Astrocyte of the hippocampus (primary cell): ENCODE measurements at regions not wholly inside any gene's neighbourhood (a gene's known extent, or its start where the extent isn't known, plus 50 kb on each side); places are given as distances from the start of the nearest gene placed in this dataset.
"Not testable (repeated sequence)": the region's sequence is repeated elsewhere in the genome, so short reads cannot be mapped to it uniquely, and the experiment has no call there.

Experiments
- DNase-seq: peaks from one replicate; pipeline ENCODE4 v3.0.0; 2011; ENCODE audit warnings: low read depth, low spot score

DNA sequence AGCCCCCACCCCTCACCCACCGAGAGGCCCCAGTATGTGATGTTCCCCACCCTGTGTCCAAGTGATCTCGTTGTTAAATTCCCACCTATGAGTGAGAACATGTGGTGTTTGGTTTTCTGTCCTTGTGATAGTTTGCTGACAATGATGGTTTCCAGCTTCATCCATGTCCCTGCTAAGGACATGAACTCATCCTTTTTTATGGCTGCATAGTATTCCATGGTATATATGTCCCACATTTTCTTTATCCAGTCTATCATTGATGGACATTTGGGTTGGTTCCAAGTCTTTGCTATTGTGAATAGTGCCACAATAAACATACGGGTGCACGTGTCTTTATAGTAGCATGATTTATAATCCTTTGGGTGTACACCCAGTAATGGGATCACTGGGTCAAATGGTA lies 79.2 kb downstream of the PXDC1 start:
- not testable (repeated sequence) for DNase-seq

DNA sequence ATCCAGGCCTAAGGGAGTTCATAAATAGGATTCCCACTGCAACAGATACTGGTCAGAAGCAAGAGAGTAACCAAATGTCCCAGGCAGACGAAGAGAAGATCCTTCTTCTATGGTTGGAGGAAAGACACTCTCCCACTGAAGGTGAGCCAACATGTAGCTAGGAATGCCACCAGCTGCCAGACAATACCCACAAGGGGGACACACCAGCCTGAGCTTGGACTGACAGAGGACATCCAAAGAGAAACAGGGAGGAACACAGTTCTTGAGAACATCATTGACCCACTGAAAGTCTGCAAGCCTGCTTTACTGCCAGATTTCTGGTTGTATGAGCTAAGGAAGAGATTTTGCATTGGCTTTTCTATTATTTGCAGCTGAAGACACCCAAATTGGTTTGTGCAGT lies 80.1 kb downstream of the PXDC1 start:
- DNase-seq, result no peak

DNA sequence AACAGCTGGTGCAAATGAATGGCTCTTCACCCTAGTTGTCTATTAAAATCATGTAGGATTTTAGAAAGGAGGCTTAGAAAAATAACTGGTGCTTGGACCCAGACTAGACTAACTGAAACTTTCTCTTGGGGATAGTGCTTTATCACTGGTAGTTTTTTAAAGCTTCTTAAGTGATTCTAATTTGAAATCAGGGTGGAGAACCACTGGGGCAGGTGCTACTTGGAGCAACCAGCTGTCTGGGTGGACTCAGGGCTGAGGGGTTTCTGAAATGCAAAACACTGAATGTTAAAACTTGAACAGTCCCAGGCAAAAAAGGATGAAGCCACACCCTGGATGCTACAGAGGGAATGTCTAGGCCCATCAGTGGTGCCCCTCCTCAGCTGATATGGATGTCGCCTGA lies 81.2 kb downstream of the PXDC1 start:
- DNase-seq, result no peak

DNA sequence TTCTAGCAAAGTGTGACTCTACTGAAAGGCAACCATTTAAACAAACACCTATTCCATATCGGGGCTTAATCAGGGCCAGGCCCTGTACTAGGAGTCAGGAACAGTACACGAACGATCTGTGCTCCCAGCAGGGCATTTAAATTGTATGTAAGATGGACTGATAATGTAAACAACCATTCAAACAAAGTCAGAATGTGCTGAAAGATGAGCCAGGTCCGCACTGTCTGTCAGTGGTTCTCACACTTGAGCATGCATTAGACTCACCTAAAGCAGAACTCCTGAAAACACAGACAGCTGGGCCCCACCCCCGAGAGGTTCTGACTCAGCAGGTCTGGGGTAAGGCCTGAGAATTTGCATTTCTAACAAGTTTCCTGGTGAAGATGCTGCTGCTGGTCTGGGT lies 81.6 kb downstream of the PXDC1 start:
- DNase-seq, result no peak

DNA sequence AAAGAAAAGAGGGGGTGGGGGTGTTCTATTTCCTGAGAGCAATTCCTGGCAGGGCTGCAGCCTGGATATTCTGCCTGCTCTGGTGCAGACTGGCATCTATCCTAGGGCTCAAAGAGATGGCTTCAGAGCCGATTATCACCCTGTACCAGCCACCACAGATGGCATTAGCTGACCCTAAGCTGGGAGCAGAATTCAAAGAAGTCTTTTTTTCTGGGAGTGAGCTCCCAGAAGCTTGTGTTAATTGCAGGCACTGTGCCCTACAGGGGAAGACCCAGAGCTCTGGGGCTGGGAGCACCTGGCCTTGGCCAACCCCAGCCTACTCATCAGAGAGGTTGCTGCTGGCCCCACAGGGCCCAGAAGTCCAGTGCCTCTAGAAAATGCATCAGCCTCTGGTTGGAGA lies 85.9 kb downstream of the PXDC1 start:
- DNase-seq, result no peak

DNA sequence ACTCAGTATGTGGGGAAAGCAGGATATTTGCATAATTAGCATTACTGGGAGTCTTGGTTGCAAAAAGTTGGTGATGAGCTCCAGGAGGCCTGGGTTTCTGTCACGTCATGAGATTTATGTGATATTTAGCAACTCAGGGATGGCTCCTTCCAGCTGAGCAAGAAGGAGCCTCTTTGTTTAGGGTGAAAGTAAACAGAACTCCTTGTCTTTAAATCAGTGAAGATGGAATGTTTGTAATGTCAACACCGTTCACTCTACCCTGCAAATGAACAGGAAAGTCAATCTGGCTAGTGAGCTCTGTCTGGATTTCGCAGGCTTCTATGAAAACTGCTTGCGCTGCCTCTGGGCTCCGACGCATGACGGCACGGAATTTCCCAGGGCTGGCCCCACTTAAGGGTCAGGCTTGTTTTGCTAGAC lies 86.9 kb downstream of the PXDC1 start:
- DNase-seq, result no peak

DNA sequence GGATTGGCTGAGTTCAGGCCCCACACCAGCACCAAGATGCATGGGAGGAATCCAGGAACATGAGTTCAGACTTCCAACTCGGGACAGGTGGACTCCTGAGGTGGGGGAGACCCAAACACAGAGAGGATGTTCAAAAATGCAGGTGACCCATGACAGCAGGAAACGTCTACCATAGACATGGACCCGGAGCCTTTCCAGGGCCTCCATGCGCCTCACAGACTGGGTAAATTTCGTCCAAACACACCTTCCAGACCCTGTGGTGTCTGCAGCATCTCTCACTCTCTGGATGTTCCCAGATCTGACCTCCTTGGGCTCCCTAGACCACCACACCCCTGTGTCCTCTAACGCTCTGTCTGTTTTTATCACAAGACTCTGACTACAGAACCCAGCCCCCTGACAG lies 87.7 kb downstream of the PXDC1 start:
- DNase-seq, result no peak

DNA sequence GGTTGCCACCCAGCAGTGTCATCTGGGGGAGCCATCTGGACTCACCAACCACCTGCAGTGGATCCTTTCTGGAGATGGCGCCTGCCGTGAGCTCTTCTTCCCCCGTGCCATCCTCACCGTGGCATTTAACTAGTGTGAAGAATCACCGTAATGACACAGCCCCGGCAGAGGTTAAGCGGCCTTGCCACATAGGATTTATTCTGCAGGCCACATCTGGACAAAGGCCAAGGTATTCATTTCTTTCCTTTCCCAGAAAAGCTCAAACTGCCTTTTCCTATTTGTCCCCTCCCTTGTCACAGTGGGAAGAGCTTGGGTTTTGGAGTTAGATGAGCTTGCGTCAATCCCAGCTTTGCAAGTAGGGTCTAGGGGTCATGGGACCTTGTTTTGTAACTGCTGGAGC lies 88.4 kb downstream of the PXDC1 start:
- DNase-seq, result no peak

DNA sequence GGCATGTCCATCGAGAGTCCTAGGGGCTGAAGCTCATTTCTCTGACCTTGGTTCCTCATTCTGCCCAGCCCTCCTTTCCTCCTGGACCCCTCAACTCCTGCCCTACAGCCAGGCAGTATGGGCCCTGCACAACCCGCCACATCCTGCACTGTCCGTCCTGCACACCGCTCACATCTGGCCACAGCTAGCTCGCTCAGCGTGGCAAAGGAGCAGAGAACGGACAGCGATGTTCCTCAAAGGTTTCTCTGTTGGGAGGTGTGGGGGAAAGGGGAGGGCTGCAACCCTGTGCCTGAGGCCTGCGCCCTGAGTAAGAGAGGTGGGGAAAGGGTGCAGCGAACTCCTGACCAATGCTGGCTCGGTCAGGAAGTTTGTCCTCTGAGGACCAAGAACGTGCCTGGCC lies 90.1 kb downstream of the PXDC1 start:
- DNase-seq, result no peak

DNA sequence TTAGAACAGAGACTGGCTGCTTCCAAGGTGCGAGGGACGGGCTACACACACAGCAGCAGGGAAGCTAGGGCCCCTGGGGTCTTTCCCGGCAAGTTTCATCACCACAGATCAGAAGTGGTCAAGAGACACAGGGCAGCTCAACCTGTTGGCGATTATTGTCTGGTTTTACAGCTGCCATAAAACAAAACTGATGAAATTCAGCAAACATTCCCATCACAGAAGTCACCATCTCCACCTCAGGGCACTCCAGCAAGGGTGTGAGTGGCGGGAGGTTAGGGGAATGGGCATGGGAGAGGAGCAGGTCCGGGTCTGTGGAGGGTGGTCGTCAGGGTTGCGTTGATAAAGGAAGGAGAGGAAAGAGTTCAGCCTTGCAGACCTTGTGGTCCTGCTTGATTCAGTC lies 91.0 kb downstream of the PXDC1 start:
- DNase-seq, result no peak

DNA sequence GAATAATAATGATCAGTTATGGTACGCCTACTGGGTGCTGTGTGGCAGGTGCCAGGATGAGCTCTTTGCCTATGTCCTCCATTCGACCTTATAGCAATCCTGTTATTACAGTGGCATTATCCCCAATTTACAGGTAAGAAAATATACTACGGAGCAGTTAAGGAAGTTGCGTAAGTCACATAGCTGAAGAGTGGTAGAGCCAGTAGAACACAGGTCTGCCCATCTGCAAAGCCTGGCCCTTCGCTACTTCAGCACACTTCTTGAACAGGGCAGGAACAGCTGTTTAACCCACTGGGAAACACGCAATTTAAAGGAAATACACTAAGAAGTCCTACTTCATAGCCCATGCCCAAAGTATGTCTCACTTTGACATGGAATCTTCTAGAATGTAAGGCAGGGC lies 91.8 kb downstream of the PXDC1 start:
- DNase-seq, result no peak

DNA sequence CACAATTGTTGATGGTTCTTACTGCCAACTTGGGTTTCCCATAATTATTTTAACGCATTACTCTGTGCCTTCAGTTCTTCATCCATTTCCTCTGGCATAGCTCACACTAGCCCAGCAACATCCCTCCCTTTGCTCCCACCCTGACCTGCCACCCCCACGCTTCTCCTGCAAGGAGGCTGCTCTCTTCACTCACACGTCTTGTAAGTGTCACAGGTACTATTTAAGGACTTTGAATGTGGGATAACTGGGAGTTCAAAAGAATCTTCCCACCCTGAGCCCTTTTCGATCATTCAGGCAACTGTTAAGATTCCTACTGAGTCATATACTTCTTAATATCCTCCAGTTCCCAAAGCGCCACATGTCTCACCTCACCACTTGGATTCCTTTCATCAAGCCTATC lies 95.4 kb downstream of the PXDC1 start:
- DNase-seq, result no peak

DNA sequence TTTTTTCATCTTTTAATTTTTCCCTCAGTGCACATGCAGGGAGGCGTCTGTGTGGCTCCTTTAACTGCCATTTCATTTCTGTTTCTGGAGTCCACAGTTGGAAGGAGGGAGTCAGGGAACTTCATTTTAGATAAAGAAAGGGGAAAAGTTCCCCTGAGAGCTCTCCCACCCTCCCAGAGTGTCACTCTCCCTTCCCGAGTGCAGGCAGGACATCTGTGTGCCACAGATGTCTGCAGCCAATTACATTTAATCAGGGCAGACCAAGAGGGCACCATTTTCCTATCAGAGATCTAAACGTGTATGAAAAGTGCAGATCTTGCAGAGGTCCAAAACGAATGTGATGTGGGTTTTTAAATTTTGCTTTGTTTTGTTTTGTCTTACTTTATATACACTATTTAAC lies 96.6 kb downstream of the PXDC1 start:
- no peak for DNase-seq

DNA sequence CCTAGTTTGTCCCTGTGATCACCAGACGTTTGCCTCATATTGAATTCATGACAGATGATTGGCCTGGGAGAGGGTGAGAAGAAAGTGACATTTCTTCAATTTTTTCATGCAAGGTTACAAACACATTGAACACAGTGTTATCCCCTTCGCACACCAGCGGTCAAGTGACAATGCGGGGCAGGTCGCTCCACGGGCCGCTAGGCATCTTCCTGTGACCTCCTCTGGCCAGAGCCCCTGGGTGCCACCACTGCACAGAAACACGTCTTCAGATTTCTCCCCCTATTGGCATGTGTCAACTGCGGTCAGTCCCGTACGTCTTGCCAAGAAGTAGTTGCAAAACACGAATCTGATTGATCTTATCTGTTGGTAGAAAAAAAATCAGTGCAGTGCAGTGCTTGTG lies 97.1 kb downstream of the PXDC1 start:
- no peak for DNase-seq

DNA sequence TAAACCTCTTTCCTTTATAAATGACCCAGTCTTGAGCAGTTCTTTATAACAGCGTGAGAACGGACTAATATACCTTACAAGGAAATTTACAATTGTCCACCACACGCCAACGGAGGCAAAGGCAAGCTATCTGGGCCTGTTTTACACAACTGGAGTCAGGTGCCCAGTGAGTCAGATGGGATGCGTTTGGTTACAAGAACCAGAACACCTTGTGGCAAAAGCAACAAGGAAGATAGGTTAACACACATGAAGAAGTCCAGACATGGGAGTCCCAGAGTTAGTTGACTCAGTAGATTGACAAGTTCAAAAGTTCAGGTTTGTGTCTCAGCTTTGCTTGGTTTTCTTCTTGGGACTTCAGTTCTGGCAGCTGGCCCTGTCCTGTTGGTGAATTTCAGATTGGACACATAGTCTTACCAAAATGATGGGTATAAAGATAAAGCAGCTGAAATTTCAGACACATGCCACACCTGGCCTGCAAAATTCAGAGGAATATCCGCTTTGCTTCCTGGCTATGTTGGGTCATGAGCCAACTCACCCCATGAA lies 97.9 kb downstream of the PXDC1 start:
- no peak for DNase-seq

DNA sequence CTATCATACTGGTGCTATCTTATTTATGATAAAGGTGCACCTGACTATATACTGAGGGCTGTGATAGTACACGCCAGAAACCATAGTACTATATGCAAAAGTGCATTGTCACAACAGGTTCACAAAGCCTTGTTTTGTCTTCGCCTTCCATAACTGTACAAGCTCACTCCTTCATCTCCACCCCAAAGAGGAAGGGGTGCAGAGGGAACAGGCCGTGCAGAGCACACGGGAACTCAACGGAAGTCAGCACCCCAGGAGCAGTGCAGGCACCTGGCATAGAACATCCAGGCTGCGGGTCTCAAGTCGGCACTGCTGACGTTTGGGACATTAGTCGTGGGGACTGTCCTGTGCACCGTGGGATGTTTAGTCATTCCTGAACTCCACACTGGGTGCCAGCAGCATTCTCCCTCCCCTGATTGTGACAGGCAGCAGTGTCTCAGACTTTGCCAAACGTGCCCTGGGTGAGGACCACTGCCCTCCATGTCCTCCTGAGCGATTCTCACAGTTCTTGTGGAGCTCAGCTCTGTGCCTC lies 99.7 kb downstream of the PXDC1 start:
- DNase-seq, result no peak

DNA sequence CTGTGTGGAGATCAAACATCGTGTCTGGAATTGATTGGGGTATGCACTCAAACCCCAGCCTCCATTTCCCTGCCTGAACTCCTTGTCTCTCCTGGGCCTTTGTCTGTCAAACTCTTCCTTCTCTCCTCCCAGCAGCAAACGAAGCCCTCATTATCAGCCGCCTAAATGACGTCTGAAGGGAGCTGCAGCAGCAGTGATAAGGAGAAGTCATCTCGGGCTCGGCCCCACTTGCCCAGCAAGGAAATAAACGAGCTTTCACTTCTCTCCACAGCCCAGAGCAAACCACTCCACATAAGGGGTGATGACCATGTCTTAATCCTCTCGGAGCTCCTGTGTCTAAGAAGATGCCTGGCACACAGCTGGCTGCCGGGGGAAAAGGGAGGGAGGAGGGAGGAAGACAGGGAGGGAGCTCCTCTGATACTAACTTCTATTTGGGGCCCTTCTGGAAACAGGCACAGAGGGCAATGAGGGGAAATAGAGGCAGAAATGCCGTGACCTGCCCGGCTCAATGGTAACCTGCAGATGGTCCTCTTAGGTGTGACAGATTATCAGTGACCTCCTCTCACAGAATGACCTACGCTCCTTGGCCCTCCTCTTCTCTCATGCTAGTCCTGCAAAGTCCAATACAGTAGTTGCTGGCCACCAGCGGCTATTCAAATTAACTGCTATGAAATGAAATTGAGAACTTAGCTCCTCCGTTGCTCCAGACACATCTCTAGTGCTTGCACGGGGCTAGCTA lies 100.4 kb downstream of the PXDC1 start:
- no peak for DNase-seq

DNA sequence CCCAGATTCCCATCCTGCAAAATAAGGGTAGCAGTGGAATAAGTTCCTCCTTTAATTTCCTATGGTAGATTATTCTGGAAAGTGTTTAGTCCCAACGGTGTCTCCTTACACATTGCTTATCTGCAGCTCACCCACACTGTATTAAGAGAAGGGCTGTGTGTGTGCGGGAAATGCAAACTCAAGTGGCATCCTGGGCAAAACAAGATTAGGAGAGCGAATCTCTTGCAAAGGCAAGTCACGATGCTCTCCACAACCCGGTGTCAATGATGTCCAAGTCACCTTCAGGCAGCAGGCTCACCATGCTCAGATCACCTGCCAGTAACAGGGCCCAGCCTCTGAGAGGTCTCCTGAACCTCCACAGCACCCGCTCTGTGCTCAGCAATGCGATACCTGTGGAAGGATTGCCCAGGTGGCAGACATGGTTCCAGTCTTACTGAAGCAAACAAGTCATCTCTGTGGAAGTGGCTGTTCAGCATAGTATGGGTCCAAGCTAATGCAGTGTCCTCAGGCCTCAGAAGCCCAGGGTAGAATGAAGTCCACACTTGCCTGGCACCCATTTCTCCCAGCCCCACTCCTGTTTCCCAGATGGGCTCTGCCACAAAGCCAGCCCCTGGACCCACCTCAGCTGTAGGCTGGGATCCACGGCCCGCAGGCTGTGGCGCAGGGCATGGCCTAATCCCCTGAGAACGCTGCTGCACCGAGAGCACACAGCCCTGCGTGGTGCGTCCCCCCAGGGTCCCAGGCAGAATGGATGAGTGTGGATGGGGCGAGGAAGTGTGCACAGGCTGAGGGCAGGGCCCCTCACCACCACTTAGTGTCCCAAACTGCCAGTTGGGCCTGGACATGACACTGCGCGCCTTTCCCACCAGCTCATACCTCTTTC lies 101.2 kb downstream of the PXDC1 start:
- DNase-seq, result no peak

DNA sequence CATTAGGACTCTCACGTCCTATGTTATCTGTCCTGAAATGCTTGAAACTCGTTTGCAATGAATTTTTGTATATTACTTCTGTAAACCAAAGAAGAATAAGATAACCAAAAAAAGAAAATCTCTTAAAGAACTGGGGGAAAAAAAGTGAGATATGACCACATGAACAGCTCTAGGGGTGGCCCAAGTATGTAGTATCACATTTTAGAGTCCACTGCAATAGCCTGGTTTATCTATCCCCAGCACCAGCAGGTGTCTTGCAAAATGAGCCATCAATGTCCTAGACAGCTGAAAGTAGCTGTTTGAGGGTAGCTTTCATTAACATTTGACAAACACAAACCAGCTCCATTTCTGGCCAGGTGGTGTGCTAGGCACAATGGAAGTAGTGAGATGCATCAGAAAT lies 102.8 kb downstream of the PXDC1 start:
- DNase-seq, result no peak

DNA sequence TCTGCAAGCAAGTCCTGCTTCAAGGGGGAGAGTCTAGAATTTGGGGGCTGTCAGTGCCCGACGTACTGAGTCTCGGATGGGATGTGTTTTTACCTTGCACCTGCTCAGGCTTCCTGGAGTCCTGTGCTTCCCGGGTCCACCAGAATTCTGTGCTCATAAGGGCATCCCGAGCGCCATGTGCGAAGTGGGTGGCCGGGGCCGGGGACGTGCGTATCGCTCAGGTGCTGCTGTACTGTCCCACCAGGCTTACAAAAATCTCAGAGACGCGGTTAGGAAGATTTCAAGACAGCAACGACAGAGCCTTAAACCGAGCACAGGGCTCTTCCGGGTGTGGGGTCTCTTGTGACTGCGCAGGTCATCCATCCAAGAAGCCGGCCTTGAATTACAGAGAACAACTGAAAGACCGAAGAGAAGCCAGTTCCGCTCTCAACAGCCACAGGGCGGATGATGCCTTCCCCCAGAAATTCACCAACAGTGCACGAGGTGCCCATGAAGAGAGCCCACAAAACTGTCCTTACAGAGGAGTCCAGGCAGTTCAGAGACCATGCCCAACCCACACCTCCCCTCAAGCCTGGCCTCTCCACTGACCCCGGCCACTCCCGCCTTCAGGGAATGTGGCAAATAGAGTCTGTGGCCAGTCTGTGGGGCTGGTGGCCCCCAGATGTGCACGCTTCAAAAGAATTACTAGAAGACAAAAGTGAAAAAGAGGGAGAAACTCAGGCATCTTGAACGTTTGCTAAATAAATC lies 104.7 kb downstream of the PXDC1 start:
- no peak for DNase-seq

DNA sequence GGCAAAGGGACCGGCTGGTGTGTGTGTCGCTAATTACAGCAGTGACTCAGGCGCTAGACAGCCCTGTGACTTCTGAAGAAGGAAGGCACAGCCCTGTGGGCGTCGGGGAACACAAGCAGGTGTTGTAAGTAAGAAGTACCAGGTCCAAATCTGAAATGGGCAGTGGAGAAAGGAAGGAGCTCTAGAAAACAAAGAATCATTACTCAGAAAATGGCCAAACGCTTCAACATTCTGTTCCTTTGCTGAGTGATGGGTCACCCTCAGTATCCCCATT lies 106.8 kb downstream of the PXDC1 start:
- peak; percentile 20 for DNase-seq
